Ascending aorta (tissue), 2 donors: ENCODE measurements at regions not wholly inside any gene's neighbourhood (a gene's known extent, or its start where the extent isn't known, plus 50 kb on each side); places are given as distances from the start of the nearest gene placed in this dataset.

Source experiments
- DNase-seq, 2 donors: peaks; one replicate each; pipeline ENCODE4 v3.0.0-alpha.2; 2019; ENCODE audit warnings: low spot score in 2 of 2
- H3K27ac ChIP-seq, 2 donors: fragments of 200-600 bp; sonication (generic); one replicate each; pipeline ENCODE4 v1.5.1; 2016 to 2017; ENCODE audit warnings: mild to moderate bottlenecking in 1 of 2
- H3K27me3 ChIP-seq: fragments of 200-600 bp; sonication (generic); one replicate; pipeline ENCODE4 v1.5.1; 2017
- H3K36me3 ChIP-seq, 2 donors: fragments of 200-600 bp; sonication (generic); one replicate each; pipeline ENCODE4 v1.5.1; 2016
- H3K4me1 ChIP-seq, 2 donors: fragments of 200-600 bp; sonication (generic); one replicate each; pipeline ENCODE4 v1.5.1; 2016 to 2017; ENCODE audit warnings: mild to moderate bottlenecking in 1 of 2
- H3K4me3 ChIP-seq, 2 donors: fragments of 200-600 bp; sonication (generic); one replicate each; pipeline ENCODE4 v1.5.1; 2016 to 2017; ENCODE audit warnings: mild to moderate bottlenecking in 1 of 2
- H3K9me3 ChIP-seq, 2 donors: fragments of 200-600 bp; sonication (generic); one replicate each; pipeline ENCODE4 v1.5.1; 2016
- CTCF ChIP-seq, 3 experiments: fragments of 200-600 bp in 2 of 3; fragments of 450-650 bp in 1 of 3; sonication (generic) in 2 of 3; IDR thresholded peaks; one replicate each; pipeline ENCODE4 v1.5.1; 2016 to 2019; ENCODE audit warnings: antibody characterized with exemption in 3 of 3, mild to moderate bottlenecking in 1 of 3, moderate library complexity in 1 of 3
- intact Hi-C: fragments of 100-400 bp; cut with DNase I; formaldehyde crosslinking; loops from one replicate; pipeline ENCODE4 v1.15.1; 2023

- Histone ChIP-seq H3K9me3 (no peaks in the 10 kb centered on the region), H3K4me1 (no peaks in the 10 kb centered on the region), H3K27me3 (no peaks in the 10 kb centered on the region), H3K27ac (no peak overlapping the region), H3K36me3 (no peaks in the 10 kb centered on the region), H3K4me3 (no peak overlapping the region)
- intact Hi-C loops, result no loop called here
- TF ChIP-seq CTCF (IDR thresholded peaks at IDR 0.05), result no peak
- no peak for DNase-seq
These were observed 612.9 kb downstream of the CCER1 start for GRCh38 chr12:90342081-90342480.

GRCh38 chr12:90339837-90340236 is 615.1 kb downstream of the CCER1 start:
- H3K4me1 ChIP-seq, result no peaks in the 10 kb centered on the region
- H3K27me3 ChIP-seq, result no peaks in the 10 kb centered on the region
- DNase-seq, result no peak
- no peaks in the 10 kb centered on the region for H3K9me3 ChIP-seq
- H3K4me3 ChIP-seq, result no peak overlapping the region
- no peak overlapping the region for H3K27ac ChIP-seq
- no peak for TF ChIP-seq CTCF (IDR thresholded peaks at IDR 0.05)
- no peaks in the 10 kb centered on the region for H3K36me3 ChIP-seq
- intact Hi-C loops, result no loop called here

GRCh38 chr12:90338365-90338764 is 616.6 kb downstream of the CCER1 start:
- no peak for DNase-seq
- intact Hi-C loops, result no loop called here

GRCh38 chr12:90337018-90337417 is 618.0 kb downstream of the CCER1 start:
- Histone ChIP-seq H3K4me3 (no peak overlapping the region), H3K27ac (no peak overlapping the region), H3K4me1 (no peaks in the 10 kb centered on the region), H3K27me3 (no peaks in the 10 kb centered on the region), H3K36me3 (no peaks in the 10 kb centered on the region), H3K9me3 (no peaks in the 10 kb centered on the region)
- no peak for DNase-seq
- intact Hi-C loops, result no loop called here
- TF ChIP-seq CTCF (IDR thresholded peaks at IDR 0.05), result no peak

More at GRCh38 chr12:90338365-90338764, 616.6 kb downstream of the CCER1 start:
- Histone ChIP-seq H3K27me3 (no peaks in the 10 kb centered on the region), H3K36me3 (no peaks in the 10 kb centered on the region), H3K4me1 (no peaks in the 10 kb centered on the region), H3K4me3 (no peak overlapping the region), H3K9me3 (no peaks in the 10 kb centered on the region), H3K27ac (no peak overlapping the region)
- no peak for TF ChIP-seq CTCF (IDR thresholded peaks at IDR 0.05)

- Histone ChIP-seq H3K9me3 (no peaks in the 10 kb centered on the region), H3K27ac (no peak overlapping the region), H3K27me3 (no peaks in the 10 kb centered on the region), H3K4me3 (no peak overlapping the region), H3K4me1 (no peaks in the 10 kb centered on the region), H3K36me3 (no peaks in the 10 kb centered on the region)
- intact Hi-C loops, result no loop called here
- DNase-seq, result no peak
- no peak for TF ChIP-seq CTCF (IDR thresholded peaks at IDR 0.05)
These were observed 619.4 kb downstream of the CCER1 start for GRCh38 chr12:90335566-90335965.

- Histone ChIP-seq H3K27me3 (no peaks in the 10 kb centered on the region), H3K36me3 (no peaks in the 10 kb centered on the region), H3K27ac (no peak overlapping the region), H3K9me3 (no peaks in the 10 kb centered on the region), H3K4me1 (no peaks in the 10 kb centered on the region), H3K4me3 (no peak overlapping the region)
- intact Hi-C loops, result no loop called here
- TF ChIP-seq CTCF (IDR thresholded peaks at IDR 0.05), result no peak
- DNase-seq, result no peak
These were observed 621.0 kb downstream of the CCER1 start for GRCh38 chr12:90333939-90334338.
